ENCODE measurements at regions not wholly inside any gene's neighbourhood (a gene's known extent, or its start where the extent isn't known, plus 50 kb on each side); places are given as distances from the start of the nearest gene placed in this dataset.

- TF ChIP-seq ZNF274 (IDR thresholded peaks at IDR 0.05; ENCODE audit: low read depth, low read length) (no peak), YY1 (IDR thresholded peaks at IDR 0.05; ENCODE audit: insufficient read depth, insufficient read length) (no peak), SUZ12 (IDR thresholded peaks at IDR 0.05; ENCODE audit: extremely low read depth, insufficient read depth, insufficient read length) (no peak)
- no peak for DNase-seq (ENCODE audit: low read depth, low spot score)
- H3K4me1 ChIP-seq (ENCODE audit: insufficient read depth, insufficient read length): no peaks in the 10 kb centered on the region
- no peaks in the 10 kb centered on the region for H3K27me3 ChIP-seq (ENCODE audit: insufficient read depth, insufficient read length)
- no peaks in the 10 kb centered on the region for H3K36me3 ChIP-seq (ENCODE audit: insufficient read depth, insufficient read length, low read length)
- H3K4me3 ChIP-seq (ENCODE audit: insufficient read length, low read depth): no peak overlapping the region
- H3K9me3 ChIP-seq (ENCODE audit: insufficient read depth, low read length): no peaks in the 10 kb centered on the region
- H3K9ac ChIP-seq (ENCODE audit: insufficient read length, low read depth): no peak overlapping the region
Observed at GRCh38 chr5:125106271-125106670, 359.8 kb upstream of the ZNF608 start.

- Histone ChIP-seq H3K9ac (ENCODE audit: insufficient read length, low read depth) (no peak overlapping the region), H3K9me3 (ENCODE audit: insufficient read depth, low read length) (no peaks in the 10 kb centered on the region), H3K27me3 (ENCODE audit: insufficient read depth, insufficient read length) (no peaks in the 10 kb centered on the region), H3K36me3 (ENCODE audit: insufficient read depth, insufficient read length, low read length) (no peaks in the 10 kb centered on the region), H3K4me1 (ENCODE audit: insufficient read depth, insufficient read length) (no peaks in the 10 kb centered on the region), H3K4me3 (ENCODE audit: insufficient read length, low read depth) (no peak overlapping the region)
- TF ChIP-seq YY1 (IDR thresholded peaks at IDR 0.05; ENCODE audit: insufficient read depth, insufficient read length) (no peak), ZNF274 (IDR thresholded peaks at IDR 0.05; ENCODE audit: low read depth, low read length) (no peak), SUZ12 (IDR thresholded peaks at IDR 0.05; ENCODE audit: extremely low read depth, insufficient read depth, insufficient read length) (no peak)
- DNase-seq (ENCODE audit: low read depth, low spot score): no peak
Observed at GRCh38 chr5:125106881-125107280, 360.4 kb upstream of the ZNF608 start.

GRCh38 chr5:125109293-125109692, 362.9 kb upstream of the ZNF608 start:
- H3K4me3 ChIP-seq (ENCODE audit: insufficient read length, low read depth): no peak overlapping the region
- no peaks in the 10 kb centered on the region for H3K9me3 ChIP-seq (ENCODE audit: insufficient read depth, low read length)
- H3K4me1 ChIP-seq (ENCODE audit: insufficient read depth, insufficient read length): no peaks in the 10 kb centered on the region
- DNase-seq (ENCODE audit: low read depth, low spot score): no peak
- TF ChIP-seq YY1 (IDR thresholded peaks at IDR 0.05; ENCODE audit: insufficient read depth, insufficient read length): no peak
- no peak for TF ChIP-seq ZNF274 (IDR thresholded peaks at IDR 0.05; ENCODE audit: low read depth, low read length)
- no peak for TF ChIP-seq SUZ12 (IDR thresholded peaks at IDR 0.05; ENCODE audit: extremely low read depth, insufficient read depth, insufficient read length)
- no peak overlapping the region for H3K9ac ChIP-seq (ENCODE audit: insufficient read length, low read depth)
- no peaks in the 10 kb centered on the region for H3K27me3 ChIP-seq (ENCODE audit: insufficient read depth, insufficient read length)
- no peaks in the 10 kb centered on the region for H3K36me3 ChIP-seq (ENCODE audit: insufficient read depth, insufficient read length, low read length)

DNA sequence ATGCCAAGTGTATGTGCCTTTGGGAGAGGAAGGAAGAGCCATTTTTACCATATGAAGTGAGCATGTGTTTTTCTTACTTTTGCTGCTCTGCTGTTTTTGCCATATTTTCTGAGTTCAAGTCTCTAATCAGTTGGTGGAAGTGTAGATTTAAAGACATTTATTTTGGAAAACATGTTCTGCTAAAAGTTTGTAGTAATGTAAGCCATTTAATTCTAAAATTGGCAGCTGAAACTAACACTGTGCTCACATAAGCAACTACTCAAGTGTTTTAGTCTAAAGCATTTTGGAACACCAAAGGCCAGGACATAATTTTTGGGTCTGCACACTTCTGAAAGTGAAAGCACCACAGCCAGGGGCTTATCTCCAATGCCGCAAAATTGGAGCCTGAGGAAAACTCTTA, 363.4 kb upstream of the ZNF608 start:
- no peaks in the 10 kb centered on the region for H3K27me3 ChIP-seq (ENCODE audit: insufficient read depth, insufficient read length)
- TF ChIP-seq YY1 (IDR thresholded peaks at IDR 0.05; ENCODE audit: insufficient read depth, insufficient read length) (no peak), ZNF274 (IDR thresholded peaks at IDR 0.05; ENCODE audit: low read depth, low read length) (no peak), SUZ12 (IDR thresholded peaks at IDR 0.05; ENCODE audit: extremely low read depth, insufficient read depth, insufficient read length) (no peak)

GRCh38 chr5:125112196-125112595, 365.8 kb upstream of the ZNF608 start:
- Histone ChIP-seq H3K36me3 (ENCODE audit: insufficient read depth, insufficient read length, low read length) (no peaks in the 10 kb centered on the region), H3K4me3 (ENCODE audit: insufficient read length, low read depth) (no peak overlapping the region), H3K9me3 (ENCODE audit: insufficient read depth, low read length) (no peaks in the 10 kb centered on the region), H3K4me1 (ENCODE audit: insufficient read depth, insufficient read length) (no peaks in the 10 kb centered on the region), H3K9ac (ENCODE audit: insufficient read length, low read depth) (no peak overlapping the region), H3K27me3 (ENCODE audit: insufficient read depth, insufficient read length) (no peaks in the 10 kb centered on the region)
- TF ChIP-seq ZNF274 (IDR thresholded peaks at IDR 0.05; ENCODE audit: low read depth, low read length): no peak
- no peak for TF ChIP-seq YY1 (IDR thresholded peaks at IDR 0.05; ENCODE audit: insufficient read depth, insufficient read length)
- TF ChIP-seq SUZ12 (IDR thresholded peaks at IDR 0.05; ENCODE audit: extremely low read depth, insufficient read depth, insufficient read length): no peak
- DNase-seq (ENCODE audit: low read depth, low spot score): no peak

More for the DNA sequence above, 363.4 kb upstream of the ZNF608 start:
- Histone ChIP-seq H3K4me3 (ENCODE audit: insufficient read length, low read depth) (no peak overlapping the region), H3K4me1 (ENCODE audit: insufficient read depth, insufficient read length) (no peaks in the 10 kb centered on the region), H3K9me3 (ENCODE audit: insufficient read depth, low read length) (no peaks in the 10 kb centered on the region), H3K36me3 (ENCODE audit: insufficient read depth, insufficient read length, low read length) (no peaks in the 10 kb centered on the region), H3K9ac (ENCODE audit: insufficient read length, low read depth) (no peak overlapping the region)
- no peak for DNase-seq (ENCODE audit: low read depth, low spot score)

GRCh38 chr5:125113328-125113727, 366.9 kb upstream of the ZNF608 start:
- H3K9ac ChIP-seq (ENCODE audit: insufficient read length, low read depth): no peak overlapping the region
- H3K27me3 ChIP-seq (ENCODE audit: insufficient read depth, insufficient read length): no peaks in the 10 kb centered on the region
- no peaks in the 10 kb centered on the region for H3K36me3 ChIP-seq (ENCODE audit: insufficient read depth, insufficient read length, low read length)
- TF ChIP-seq SUZ12 (IDR thresholded peaks at IDR 0.05; ENCODE audit: extremely low read depth, insufficient read depth, insufficient read length) (no peak), ZNF274 (IDR thresholded peaks at IDR 0.05; ENCODE audit: low read depth, low read length) (no peak), YY1 (IDR thresholded peaks at IDR 0.05; ENCODE audit: insufficient read depth, insufficient read length) (no peak)
- H3K4me3 ChIP-seq (ENCODE audit: insufficient read length, low read depth): no peak overlapping the region
- H3K4me1 ChIP-seq (ENCODE audit: insufficient read depth, insufficient read length): no peaks in the 10 kb centered on the region
- no peaks in the 10 kb centered on the region for H3K9me3 ChIP-seq (ENCODE audit: insufficient read depth, low read length)
- no peak for DNase-seq (ENCODE audit: low read depth, low spot score)

- Histone ChIP-seq H3K36me3 (ENCODE audit: insufficient read depth, insufficient read length, low read length) (no peaks in the 10 kb centered on the region), H3K9me3 (ENCODE audit: insufficient read depth, low read length) (no peaks in the 10 kb centered on the region), H3K4me1 (ENCODE audit: insufficient read depth, insufficient read length) (no peaks in the 10 kb centered on the region), H3K27me3 (ENCODE audit: insufficient read depth, insufficient read length) (no peaks in the 10 kb centered on the region), H3K4me3 (ENCODE audit: insufficient read length, low read depth) (no peak overlapping the region), H3K9ac (ENCODE audit: insufficient read length, low read depth) (no peak overlapping the region)
- no peak for DNase-seq (ENCODE audit: low read depth, low spot score)
- TF ChIP-seq YY1 (IDR thresholded peaks at IDR 0.05; ENCODE audit: insufficient read depth, insufficient read length): no peak
- no peak for TF ChIP-seq SUZ12 (IDR thresholded peaks at IDR 0.05; ENCODE audit: extremely low read depth, insufficient read depth, insufficient read length)
- TF ChIP-seq ZNF274 (IDR thresholded peaks at IDR 0.05; ENCODE audit: low read depth, low read length): no peak
Observed at GRCh38 chr5:125115195-125115525, 368.7 kb upstream of the ZNF608 start.

- TF ChIP-seq SUZ12 (IDR thresholded peaks at IDR 0.05; ENCODE audit: extremely low read depth, insufficient read depth, insufficient read length) (no peak), YY1 (IDR thresholded peaks at IDR 0.05; ENCODE audit: insufficient read depth, insufficient read length) (no peak), ZNF274 (IDR thresholded peaks at IDR 0.05; ENCODE audit: low read depth, low read length) (no peak)
- Histone ChIP-seq H3K4me3 (ENCODE audit: insufficient read length, low read depth) (no peak overlapping the region), H3K9me3 (ENCODE audit: insufficient read depth, low read length) (no peaks in the 10 kb centered on the region), H3K27me3 (ENCODE audit: insufficient read depth, insufficient read length) (no peaks in the 10 kb centered on the region), H3K4me1 (ENCODE audit: insufficient read depth, insufficient read length) (no peaks in the 10 kb centered on the region), H3K9ac (ENCODE audit: insufficient read length, low read depth) (no peak overlapping the region), H3K36me3 (ENCODE audit: insufficient read depth, insufficient read length, low read length) (no peaks in the 10 kb centered on the region)
- DNase-seq (ENCODE audit: low read depth, low spot score): no peak
Observed at GRCh38 chr5:125117566-125117965, 371.1 kb upstream of the ZNF608 start.
